ENCODE measurements at regions not wholly inside any gene's neighbourhood (a gene's known extent, or its start where the extent isn't known, plus 50 kb on each side); places are given as distances from the start of the nearest gene placed in this dataset.

GRCh38 chr20:22338140-22338708 is 246.1 kb downstream of the FOXA2 start:
- TF ChIP-seq EZH2 (IDR thresholded peaks at IDR 0.05; ENCODE audit: low read depth, low read length, severe bottlenecking) (no peak), RNF2 (IDR thresholded peaks at IDR 0.05; ENCODE audit: borderline replicate concordance, low read depth, low read length, missing control alignments, poor library complexity, severe bottlenecking) (no peak), CTCF (IDR thresholded peaks at IDR 0.05; ENCODE audit: control extremely low read depth in 1 of 3, insufficient read depth in 1 of 3, low read depth in 1 of 3, low read length in 3 of 3) (no peak), ZNF274 (IDR thresholded peaks at IDR 0.05; ENCODE audit: borderline replicate concordance, extremely low read depth, low read length) (no peak), RFX5 (IDR thresholded peaks at IDR 0.05; ENCODE audit: borderline replicate concordance, low read depth, low read length) (no peak), RAD21 (IDR thresholded peaks at IDR 0.05 in 1 of 2, conservative IDR thresholded peaks at IDR 0.05 in 1 of 2; ENCODE audit: low read depth in 2 of 2, low read length in 2 of 2) (no peak), POLR2A (IDR thresholded peaks at IDR 0.05; ENCODE audit: control extremely low read depth in 1 of 2, low read depth in 2 of 2, low read length in 2 of 2) (no peak), FOSL1 (IDR thresholded peaks at IDR 0.05; ENCODE audit: insufficient read depth, low read depth, low read length) (no peak), EP300 (IDR thresholded peaks at IDR 0.05; ENCODE audit: borderline replicate concordance in 1 of 2, low read depth in 2 of 2, low read length in 2 of 2) (no peak), GABPA (IDR thresholded peaks at IDR 0.05; ENCODE audit: borderline replicate concordance, insufficient read depth, low read length) (no peak), MAX (IDR thresholded peaks at IDR 0.05) (no peak), SRF (IDR thresholded peaks at IDR 0.05; ENCODE audit: low read depth, low read length) (no peak)

Measured in H1 (cell line).